ENCODE measurements at regions not wholly inside any gene's neighbourhood (a gene's known extent, or its start where the extent isn't known, plus 50 kb on each side); places are given as distances from the start of the nearest gene placed in this dataset.

GRCh38 chr14:73792481-73792880 lies 59.1 kb upstream of the PTGR2 start:
- TF ChIP-seq POLR2A (IDR thresholded peaks at IDR 0.05) = no peak
- TF ChIP-seq, protein P1, sequence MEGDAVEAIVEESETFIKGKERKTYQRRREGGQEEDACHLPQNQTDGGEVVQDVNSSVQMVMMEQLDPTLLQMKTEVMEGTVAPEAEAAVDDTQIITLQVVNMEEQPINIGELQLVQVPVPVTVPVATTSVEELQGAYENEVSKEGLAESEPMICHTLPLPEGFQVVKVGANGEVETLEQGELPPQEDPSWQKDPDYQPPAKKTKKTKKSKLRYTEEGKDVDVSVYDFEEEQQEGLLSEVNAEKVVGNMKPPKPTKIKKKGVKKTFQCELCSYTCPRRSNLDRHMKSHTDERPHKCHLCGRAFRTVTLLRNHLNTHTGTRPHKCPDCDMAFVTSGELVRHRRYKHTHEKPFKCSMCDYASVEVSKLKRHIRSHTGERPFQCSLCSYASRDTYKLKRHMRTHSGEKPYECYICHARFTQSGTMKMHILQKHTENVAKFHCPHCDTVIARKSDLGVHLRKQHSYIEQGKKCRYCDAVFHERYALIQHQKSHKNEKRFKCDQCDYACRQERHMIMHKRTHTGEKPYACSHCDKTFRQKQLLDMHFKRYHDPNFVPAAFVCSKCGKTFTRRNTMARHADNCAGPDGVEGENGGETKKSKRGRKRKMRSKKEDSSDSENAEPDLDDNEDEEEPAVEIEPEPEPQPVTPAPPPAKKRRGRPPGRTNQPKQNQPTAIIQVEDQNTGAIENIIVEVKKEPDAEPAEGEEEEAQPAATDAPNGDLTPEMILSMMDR (IDR thresholded peaks at IDR 0.05) = no peak
- TF ChIP-seq EP300 (IDR thresholded peaks at IDR 0.05) = no peak
